GM23248 (cell line): ENCODE measurements at regions not wholly inside any gene's neighbourhood (a gene's known extent, or its start where the extent isn't known, plus 50 kb on each side); places are given as distances from the start of the nearest gene placed in this dataset.

Experiments used
- EZH2 ChIP-seq: fragments of 200-600 bp; sonication (generic); IDR thresholded peaks from 2 replicates; pipeline ENCODE4 v1.6.1; 2018; ENCODE audit warnings: antibody characterized with exemption, mild to moderate bottlenecking; ENCODE audit not compliant: insufficient read depth, poor library complexity, severe bottlenecking
- EZH2phosphoT487 ChIP-seq: fragments of 200-600 bp; sonication (generic); IDR thresholded peaks from 2 replicates; pipeline ENCODE4 v1.6.1; 2018; ENCODE audit warnings: antibody characterized with exemption, moderate library complexity, mild to moderate bottlenecking, low read depth; ENCODE audit not compliant: insufficient read depth

- TF ChIP-seq EZH2phosphoT487 (no peak), EZH2 (no peak)
Measured at GRCh38 chr4:132387060-132387459, 762.0 kb upstream of the PCDH10 start.
